CD4-positive, alpha-beta memory T cell (primary cell): ENCODE measurements at regions not wholly inside any gene's neighbourhood (a gene's known extent, or its start where the extent isn't known, plus 50 kb on each side); places are given as distances from the start of the nearest gene placed in this dataset.
"Not testable (repeated sequence)": the region's sequence is repeated elsewhere in the genome, so short reads cannot be mapped to it uniquely, and the experiment has no call there.

Experiments
- CTCF ChIA-PET: fragments of 350-600 bp; sonication (Branson Sonifier 250); formaldehyde crosslinking; loops from one replicate; lab custom pipeline; 2021; ENCODE audit warnings: inconsistent platforms; ENCODE audit not compliant: partially characterized antibody; lab: Charles Lee
- POLR2A ChIA-PET: fragments of 350-600 bp; sonication (Branson Sonifier 250); formaldehyde crosslinking; loops from one replicate; lab custom pipeline; 2021; ENCODE audit not compliant: partially characterized antibody; lab: Charles Lee
- DNase-seq, 5 donors: peaks; one replicate each; pipeline versions ENCODE4 v3.0.0 to v3.0.0-alpha.2; 2020 to 2022; ENCODE audit warnings: mixed read lengths in 1 of 5
- H3K27ac ChIP-seq: one replicate; pipeline ENCODE4 v1.7.0; 2013; ENCODE audit warnings: low read depth, low read length
- H3K27me3 ChIP-seq: 2 replicates; pipeline ENCODE4 v1.7.0; 2013; ENCODE audit warnings: mild to moderate bottlenecking, low read length, moderate library complexity; ENCODE audit not compliant: insufficient read depth
- H3K36me3 ChIP-seq: 2 replicates; pipeline ENCODE4 v1.7.0; 2013; ENCODE audit warnings: mild to moderate bottlenecking, low read length, moderate library complexity; ENCODE audit not compliant: insufficient read depth
- H3K4me1 ChIP-seq: 2 replicates; pipeline ENCODE4 v1.7.0; 2013; ENCODE audit warnings: mild to moderate bottlenecking, low read length, moderate library complexity; ENCODE audit not compliant: insufficient read depth
- H3K4me3 ChIP-seq, 2 donors: one replicate each; pipeline ENCODE4 v1.7.0; 2013; ENCODE audit warnings: low read length in 2 of 2, mild to moderate bottlenecking in 1 of 2
- H3K9me3 ChIP-seq, 2 donors: one replicate each; pipeline ENCODE4 v1.7.0; 2013; ENCODE audit warnings: low read length in 2 of 2, control low read depth in 1 of 2; ENCODE audit not compliant: control insufficient read depth in 1 of 2
- H3K27ac Mint-ChIP-seq, 7 donors: one replicate each; pipeline ENCODE4 v1.8.0; 2020 to 2021; ENCODE audit warnings: mixed read lengths in 7 of 7, mild to moderate bottlenecking in 6 of 7, inconsistent platforms in 3 of 7, moderate library complexity in 3 of 7
- H3K27me3 Mint-ChIP-seq, 2 donors: one replicate each; pipeline ENCODE4 v1.8.0; 2020 to 2021; ENCODE audit warnings: mixed read lengths in 2 of 2
- H3K36me3 Mint-ChIP-seq, 2 donors: one replicate each; pipeline ENCODE4 v1.8.0; 2020 to 2021; ENCODE audit warnings: mixed read lengths in 2 of 2, inconsistent platforms in 1 of 2, mild to moderate bottlenecking in 1 of 2
- H3K4me1 Mint-ChIP-seq, 4 donors: one replicate each; pipeline ENCODE4 v1.8.0; 2020 to 2021; ENCODE audit warnings: mixed read lengths in 4 of 4, mild to moderate bottlenecking in 1 of 4
- H3K4me3 Mint-ChIP-seq, 8 donors: one replicate each; pipeline ENCODE4 v1.8.0; 2020 to 2021; ENCODE audit warnings: mixed read lengths in 8 of 8, mild to moderate bottlenecking in 7 of 8, moderate library complexity in 6 of 8, inconsistent platforms in 3 of 8
- H3K9me3 Mint-ChIP-seq, 8 donors: one replicate each; pipeline ENCODE4 v1.8.0; 2020 to 2021; ENCODE audit warnings: mixed read lengths in 8 of 8, mild to moderate bottlenecking in 5 of 8, inconsistent platforms in 3 of 8, moderate library complexity in 1 of 8
- intact Hi-C: fragments of 100-400 bp; cut with micrococcal nuclease; formaldehyde crosslinking; loops from one replicate; pipeline ENCODE4 v1.15.1; 2023

- H3K27ac ChIP-seq, H3K27me3 ChIP-seq, H3K27me3 Mint-ChIP-seq, POLR2A ChIA-PET, CTCF ChIA-PET, intact Hi-C loops, H3K4me1 ChIP-seq, H3K4me3 Mint-ChIP-seq, H3K36me3 ChIP-seq, H3K27ac Mint-ChIP-seq, H3K4me1 Mint-ChIP-seq, H3K36me3 Mint-ChIP-seq, H3K4me3 ChIP-seq, DNase-seq, H3K9me3 Mint-ChIP-seq, H3K9me3 ChIP-seq: not testable (repeated sequence)
Observed at GRCh38 chr16:18216814-18217213, 119.7 kb downstream of the NPIPA8 start.

GRCh38 chr16:18213810-18214209, 122.7 kb downstream of the NPIPA8 start:
- H3K9me3 ChIP-seq, DNase-seq, H3K27me3 ChIP-seq, CTCF ChIA-PET, H3K4me3 ChIP-seq, H3K4me1 Mint-ChIP-seq, H3K27me3 Mint-ChIP-seq, H3K36me3 Mint-ChIP-seq, POLR2A ChIA-PET, H3K9me3 Mint-ChIP-seq, intact Hi-C loops, H3K4me3 Mint-ChIP-seq, H3K36me3 ChIP-seq, H3K4me1 ChIP-seq, H3K27ac ChIP-seq: not testable (repeated sequence)
- H3K27ac Mint-ChIP-seq, result peak overlapping the region in 1 of 7 donors; percentile 41

- intact Hi-C loops, POLR2A ChIA-PET, H3K4me1 ChIP-seq, H3K36me3 ChIP-seq, H3K27me3 ChIP-seq, H3K36me3 Mint-ChIP-seq, H3K27ac ChIP-seq, H3K9me3 Mint-ChIP-seq, H3K4me3 ChIP-seq, H3K4me3 Mint-ChIP-seq, H3K9me3 ChIP-seq, DNase-seq, H3K27me3 Mint-ChIP-seq, CTCF ChIA-PET, H3K27ac Mint-ChIP-seq, H3K4me1 Mint-ChIP-seq: not testable (repeated sequence)
Observed at GRCh38 chr16:18211505-18211904, 125.0 kb downstream of the NPIPA8 start.

GRCh38 chr16:18204786-18205185, 131.8 kb downstream of the NPIPA8 start:
- H3K4me3 Mint-ChIP-seq, H3K36me3 Mint-ChIP-seq, POLR2A ChIA-PET, H3K4me1 ChIP-seq, H3K9me3 Mint-ChIP-seq, H3K9me3 ChIP-seq, DNase-seq, H3K27ac ChIP-seq, H3K27me3 ChIP-seq, H3K36me3 ChIP-seq, H3K27ac Mint-ChIP-seq, CTCF ChIA-PET, H3K4me1 Mint-ChIP-seq, H3K27me3 Mint-ChIP-seq, intact Hi-C loops, H3K4me3 ChIP-seq: not testable (repeated sequence)

- H3K36me3 Mint-ChIP-seq, intact Hi-C loops, H3K27ac ChIP-seq, CTCF ChIA-PET, DNase-seq, H3K4me3 Mint-ChIP-seq, H3K27me3 Mint-ChIP-seq, POLR2A ChIA-PET, H3K4me3 ChIP-seq, H3K36me3 ChIP-seq, H3K4me1 Mint-ChIP-seq, H3K9me3 Mint-ChIP-seq, H3K9me3 ChIP-seq, H3K27me3 ChIP-seq, H3K27ac Mint-ChIP-seq, H3K4me1 ChIP-seq: not testable (repeated sequence)
Observed at GRCh38 chr16:18204309-18204708, 132.2 kb downstream of the NPIPA8 start.

GRCh38 chr16:18201511-18201910, 135.0 kb downstream of the NPIPA8 start:
- H3K4me1 Mint-ChIP-seq, POLR2A ChIA-PET, intact Hi-C loops, H3K36me3 ChIP-seq, H3K27ac ChIP-seq, CTCF ChIA-PET, H3K27me3 ChIP-seq, H3K27me3 Mint-ChIP-seq, H3K27ac Mint-ChIP-seq, H3K4me3 Mint-ChIP-seq, H3K4me3 ChIP-seq, DNase-seq, H3K4me1 ChIP-seq, H3K9me3 Mint-ChIP-seq, H3K36me3 Mint-ChIP-seq, H3K9me3 ChIP-seq: not testable (repeated sequence)

GRCh38 chr16:18192389-18192788, 144.1 kb downstream of the NPIPA8 start:
- H3K27me3 Mint-ChIP-seq, H3K27me3 ChIP-seq, H3K36me3 Mint-ChIP-seq, DNase-seq, H3K27ac Mint-ChIP-seq, H3K9me3 Mint-ChIP-seq, H3K36me3 ChIP-seq, H3K4me1 ChIP-seq, H3K4me1 Mint-ChIP-seq, H3K4me3 ChIP-seq, H3K4me3 Mint-ChIP-seq, H3K27ac ChIP-seq, CTCF ChIA-PET, POLR2A ChIA-PET, intact Hi-C loops, H3K9me3 ChIP-seq: not testable (repeated sequence)

GRCh38 chr16:18190179-18190578, 146.4 kb downstream of the NPIPA8 start:
- intact Hi-C loops, H3K4me3 ChIP-seq, H3K27ac ChIP-seq, H3K36me3 ChIP-seq, H3K4me1 ChIP-seq, H3K4me3 Mint-ChIP-seq, H3K27me3 Mint-ChIP-seq, H3K27me3 ChIP-seq, H3K36me3 Mint-ChIP-seq, H3K9me3 Mint-ChIP-seq, DNase-seq, POLR2A ChIA-PET, H3K27ac Mint-ChIP-seq, CTCF ChIA-PET, H3K9me3 ChIP-seq, H3K4me1 Mint-ChIP-seq: not testable (repeated sequence)
